ENCODE measurements at regions not wholly inside any gene's neighbourhood (a gene's known extent, or its start where the extent isn't known, plus 50 kb on each side); places are given as distances from the start of the nearest gene placed in this dataset.

DNA sequence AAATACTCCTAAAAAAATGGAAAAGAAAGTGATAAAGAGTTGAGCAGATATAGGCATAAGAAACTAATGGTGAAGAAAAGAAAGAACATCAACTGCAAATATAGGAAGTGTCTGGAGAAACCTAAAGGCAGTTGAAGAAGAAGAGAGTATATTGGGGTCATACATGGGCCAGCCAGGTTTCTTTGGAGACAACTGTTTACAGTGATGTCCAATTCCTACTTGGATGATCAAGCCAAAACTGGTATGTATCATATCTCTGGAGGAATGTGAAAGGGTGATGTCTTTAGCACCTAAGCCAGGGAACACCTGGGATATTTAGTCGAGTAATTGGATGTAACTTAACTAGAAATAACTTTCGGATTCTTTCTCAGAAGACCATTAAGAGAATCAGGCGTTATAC lies 129.3 kb upstream of the FLRT2 start (continued):
- no peak for TF ChIP-seq RFX5 (IDR thresholded peaks at IDR 0.05)
- no peak for TF ChIP-seq GATA3 (IDR thresholded peaks at IDR 0.05; ENCODE audit: borderline replicate concordance)
- no peak for TF ChIP-seq CBX2 (IDR thresholded peaks at IDR 0.05; ENCODE audit: borderline replicate concordance, low read depth)

DNA sequence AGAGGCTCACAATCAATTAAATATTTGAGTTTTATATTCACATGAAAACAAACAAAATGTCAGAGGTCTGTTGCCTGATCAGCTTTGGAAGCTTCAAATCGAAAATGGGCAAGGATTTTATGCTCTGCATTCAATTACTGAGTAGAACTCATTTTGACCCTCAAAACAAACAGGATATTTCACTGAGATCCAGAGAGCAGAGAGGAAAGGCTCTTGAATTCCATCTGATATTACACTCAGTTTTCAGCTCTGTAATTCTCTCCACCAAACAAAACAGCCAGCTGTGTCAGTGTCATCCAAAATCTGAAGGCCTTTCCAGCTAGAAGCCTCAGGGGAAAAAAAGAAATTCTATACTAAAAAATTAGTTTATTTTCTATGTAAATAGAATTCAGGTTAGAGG lies 128.6 kb upstream of the FLRT2 start:
- ATAC-seq = no peak

DNA sequence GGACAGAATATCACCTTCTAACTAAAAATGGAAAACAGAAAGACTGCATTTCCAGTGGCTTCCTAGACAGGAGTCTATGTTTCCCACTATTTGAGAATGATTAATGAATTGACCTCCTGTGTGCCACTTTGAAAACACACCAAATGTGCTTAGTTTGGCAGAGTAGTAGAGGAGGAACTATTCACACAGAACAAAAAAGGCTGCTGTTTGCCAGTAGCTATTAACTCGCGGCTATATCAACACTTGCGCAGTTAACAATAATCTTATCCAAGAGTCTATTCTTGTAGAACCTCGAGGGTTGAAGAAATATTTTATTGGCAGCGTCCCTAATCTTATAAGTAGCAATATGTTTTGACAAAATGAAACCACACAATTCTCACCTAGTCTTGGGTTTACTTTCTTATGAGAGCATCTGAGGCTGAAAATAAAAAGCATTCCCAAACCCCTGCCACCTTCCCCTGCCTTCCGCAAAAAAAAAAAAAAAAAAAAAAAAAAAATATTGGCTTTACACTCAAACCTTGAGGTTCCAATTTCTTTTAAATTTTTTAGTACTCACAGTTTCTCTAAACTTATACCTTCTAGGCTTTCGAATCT lies 127.3 kb upstream of the FLRT2 start:
- Histone ChIP-seq H3K4me3 (no peak overlapping the region), H3K9me3 (no peaks in the 10 kb centered on the region), H3K4me1 (no peaks in the 10 kb centered on the region), H3K4me2 (no peak overlapping the region), H3K27ac (no peak overlapping the region)
- TF ChIP-seq RCOR1 (IDR thresholded peaks at IDR 0.05; ENCODE audit: low read depth, low read length) (no peak), POLR2AphosphoS2 (conservative IDR thresholded peaks at IDR 0.05; ENCODE audit: low read length) (no peak), EHF (CRISPR knock-in tag; IDR thresholded peaks at IDR 0.05) (no peak), HDAC2 (IDR thresholded peaks at IDR 0.05) (no peak), MAZ (IDR thresholded peaks at IDR 0.05; ENCODE audit: borderline replicate concordance, low read depth, low read length) (no peak), HOXA7 (CRISPR knock-in tag; IDR thresholded peaks at IDR 0.05) (no peak), FOSL2 (IDR thresholded peaks at IDR 0.05) (no peak), FOSL2 (CRISPR knock-in tag; IDR thresholded peaks at IDR 0.05) (no peak), HOXB5 (CRISPR knock-in tag; IDR thresholded peaks at IDR 0.05) (no peak), RFX5 (IDR thresholded peaks at IDR 0.05) (no peak), BHLHE40 (IDR thresholded peaks at IDR 0.05; ENCODE audit: low read depth, low read length) (no peak), TFCP2L1 (CRISPR knock-in tag; IDR thresholded peaks at IDR 0.05) (no peak), HOXB13 (CRISPR knock-in tag; IDR thresholded peaks at IDR 0.05; ENCODE audit: low read depth) (no peak), RNF2 (IDR thresholded peaks at IDR 0.05; ENCODE audit: borderline replicate concordance, low read depth) (no peak)
- TF ChIP-seq, protein P1, sequence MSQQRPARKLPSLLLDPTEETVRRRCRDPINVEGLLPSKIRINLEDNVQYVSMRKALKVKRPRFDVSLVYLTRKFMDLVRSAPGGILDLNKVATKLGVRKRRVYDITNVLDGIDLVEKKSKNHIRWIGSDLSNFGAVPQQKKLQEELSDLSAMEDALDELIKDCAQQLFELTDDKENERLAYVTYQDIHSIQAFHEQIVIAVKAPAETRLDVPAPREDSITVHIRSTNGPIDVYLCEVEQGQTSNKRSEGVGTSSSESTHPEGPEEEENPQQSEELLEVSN (IDR thresholded peaks at IDR 0.05; ENCODE audit: borderline replicate concordance, low read depth) = no peak
- TF ChIP-seq, protein P2, sequence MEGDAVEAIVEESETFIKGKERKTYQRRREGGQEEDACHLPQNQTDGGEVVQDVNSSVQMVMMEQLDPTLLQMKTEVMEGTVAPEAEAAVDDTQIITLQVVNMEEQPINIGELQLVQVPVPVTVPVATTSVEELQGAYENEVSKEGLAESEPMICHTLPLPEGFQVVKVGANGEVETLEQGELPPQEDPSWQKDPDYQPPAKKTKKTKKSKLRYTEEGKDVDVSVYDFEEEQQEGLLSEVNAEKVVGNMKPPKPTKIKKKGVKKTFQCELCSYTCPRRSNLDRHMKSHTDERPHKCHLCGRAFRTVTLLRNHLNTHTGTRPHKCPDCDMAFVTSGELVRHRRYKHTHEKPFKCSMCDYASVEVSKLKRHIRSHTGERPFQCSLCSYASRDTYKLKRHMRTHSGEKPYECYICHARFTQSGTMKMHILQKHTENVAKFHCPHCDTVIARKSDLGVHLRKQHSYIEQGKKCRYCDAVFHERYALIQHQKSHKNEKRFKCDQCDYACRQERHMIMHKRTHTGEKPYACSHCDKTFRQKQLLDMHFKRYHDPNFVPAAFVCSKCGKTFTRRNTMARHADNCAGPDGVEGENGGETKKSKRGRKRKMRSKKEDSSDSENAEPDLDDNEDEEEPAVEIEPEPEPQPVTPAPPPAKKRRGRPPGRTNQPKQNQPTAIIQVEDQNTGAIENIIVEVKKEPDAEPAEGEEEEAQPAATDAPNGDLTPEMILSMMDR (IDR thresholded peaks at IDR 0.05) = no peak
- TF ChIP-seq, protein P3, sequence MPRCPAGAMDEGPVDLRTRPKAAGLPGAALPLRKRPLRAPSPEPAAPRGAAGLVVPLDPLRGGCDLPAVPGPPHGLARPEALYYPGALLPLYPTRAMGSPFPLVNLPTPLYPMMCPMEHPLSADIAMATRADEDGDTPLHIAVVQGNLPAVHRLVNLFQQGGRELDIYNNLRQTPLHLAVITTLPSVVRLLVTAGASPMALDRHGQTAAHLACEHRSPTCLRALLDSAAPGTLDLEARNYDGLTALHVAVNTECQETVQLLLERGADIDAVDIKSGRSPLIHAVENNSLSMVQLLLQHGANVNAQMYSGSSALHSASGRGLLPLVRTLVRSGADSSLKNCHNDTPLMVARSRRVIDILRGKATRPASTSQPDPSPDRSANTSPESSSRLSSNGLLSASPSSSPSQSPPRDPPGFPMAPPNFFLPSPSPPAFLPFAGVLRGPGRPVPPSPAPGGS (IDR thresholded peaks at IDR 0.05) = no peak
- TF ChIP-seq, protein P4, sequence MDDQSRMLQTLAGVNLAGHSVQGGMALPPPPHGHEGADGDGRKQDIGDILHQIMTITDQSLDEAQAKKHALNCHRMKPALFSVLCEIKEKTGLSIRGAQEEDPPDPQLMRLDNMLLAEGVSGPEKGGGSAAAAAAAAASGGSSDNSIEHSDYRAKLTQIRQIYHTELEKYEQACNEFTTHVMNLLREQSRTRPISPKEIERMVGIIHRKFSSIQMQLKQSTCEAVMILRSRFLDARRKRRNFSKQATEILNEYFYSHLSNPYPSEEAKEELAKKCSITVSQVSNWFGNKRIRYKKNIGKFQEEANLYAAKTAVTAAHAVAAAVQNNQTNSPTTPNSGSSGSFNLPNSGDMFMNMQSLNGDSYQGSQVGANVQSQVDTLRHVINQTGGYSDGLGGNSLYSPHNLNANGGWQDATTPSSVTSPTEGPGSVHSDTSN (IDR thresholded peaks at IDR 0.05) = no peak
- CTCF ChIA-PET = interaction anchor here (1.8 kb wide), 1 partner anchor 126 kb away, joined by 6 read pairs; no protein-coding TSS in a partner anchor
- ATAC-seq (no peak), FAIRE-seq (no peak), DNase-seq (ENCODE audit: low read depth in 1 of 2, low spot score in 1 of 2) (no peak)
- POLR2A ChIA-PET = no interaction called here
- WGBS (ENCODE audit: missing lambda C conversion rate) = 68% methylated on average over 7 of the region's 7 CpGs

More for the DNA sequence above, 128.6 kb upstream of the FLRT2 start:
- no peaks in the 10 kb centered on the region for H3K4me1 ChIP-seq
- no peaks in the 10 kb centered on the region for H3K9me3 ChIP-seq
- no peak for FAIRE-seq
- no peak overlapping the region for H3K4me3 ChIP-seq
- WGBS (ENCODE audit: missing lambda C conversion rate) = 14% methylated on average over 1 of the region's 1 CpG
- no peak overlapping the region for H3K27ac ChIP-seq
- CTCF ChIA-PET = interaction anchor here (1.8 kb wide), 1 partner anchor 127 kb away, joined by 6 read pairs; no protein-coding TSS in a partner anchor
- DNase-seq (ENCODE audit: low read depth in 1 of 2, low spot score in 1 of 2) = no peak
- H3K4me2 ChIP-seq = no peak overlapping the region
- TF ChIP-seq CBX8 (IDR thresholded peaks at IDR 0.05) (no peak), FOSL2 (IDR thresholded peaks at IDR 0.05) (no peak), FOSL2 (CRISPR knock-in tag; IDR thresholded peaks at IDR 0.05) (no peak), RARB (CRISPR knock-in tag; IDR thresholded peaks at IDR 0.05) (no peak), FOXS1 (CRISPR knock-in tag; IDR thresholded peaks at IDR 0.05) (no peak), CHD2 (IDR thresholded peaks at IDR 0.05; ENCODE audit: low read length, partially characterized antibody) (no peak), CHD4 (IDR thresholded peaks at IDR 0.05; ENCODE audit: borderline replicate concordance) (no peak)
- TF ChIP-seq, protein P5, sequence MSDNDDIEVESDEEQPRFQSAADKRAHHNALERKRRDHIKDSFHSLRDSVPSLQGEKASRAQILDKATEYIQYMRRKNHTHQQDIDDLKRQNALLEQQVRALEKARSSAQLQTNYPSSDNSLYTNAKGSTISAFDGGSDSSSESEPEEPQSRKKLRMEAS (IDR thresholded peaks at IDR 0.05) = no peak
- POLR2A ChIA-PET = no interaction called here
